Retinal pigment epithelial cell (primary cell): ENCODE measurements at regions not wholly inside any gene's neighbourhood (a gene's known extent, or its start where the extent isn't known, plus 50 kb on each side); places are given as distances from the start of the nearest gene placed in this dataset.
A peak's percentile ranks its signal among the peaks of the same experiment; 100 is the strongest.

Experiments
- DNase-seq: peaks from one replicate; pipeline ENCODE4 v3.0.0-alpha.2; 2010; ENCODE audit warnings: low read depth
- H3K4me3 ChIP-seq: 2 replicates; pipeline ENCODE4 v1.5.1; 2011; ENCODE audit warnings: mild to moderate bottlenecking, low read length, control low read depth, moderate library complexity
- CTCF ChIP-seq: conservative IDR thresholded peaks from 2 replicates; pipeline ENCODE4 v1.5.1; 2011; ENCODE audit warnings: low read depth, low read length, control low read depth, inconsistent platforms

- H3K4me3 ChIP-seq = no peak overlapping the region
- no peak for DNase-seq
- TF ChIP-seq CTCF = no peak
These were observed 782.1 kb upstream of the TBX3 start for GRCh38 chr12:115466076-115466475.

DNA sequence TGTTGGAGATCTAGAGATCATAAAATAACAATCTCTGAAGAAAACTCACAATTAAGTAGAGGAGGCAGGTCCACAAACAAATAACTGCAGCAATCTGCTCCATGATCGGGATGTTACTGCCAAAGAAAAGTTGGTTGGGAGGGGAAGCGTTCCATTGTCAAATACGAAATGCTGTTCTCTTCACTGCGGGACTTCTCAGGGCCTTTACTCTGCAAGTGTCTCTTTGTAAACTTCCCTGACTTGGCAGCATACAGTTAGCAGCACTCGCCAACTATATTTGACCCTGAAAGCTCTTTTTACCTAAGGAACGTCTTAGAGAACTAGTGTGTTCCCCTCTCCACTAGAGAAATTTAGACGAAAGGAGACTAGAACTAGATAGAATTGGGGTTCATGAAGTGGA is 780.7 kb upstream of the TBX3 start:
- H3K4me3 ChIP-seq = no peak overlapping the region
- TF ChIP-seq CTCF = no peak
- DNase-seq = no peak

DNA sequence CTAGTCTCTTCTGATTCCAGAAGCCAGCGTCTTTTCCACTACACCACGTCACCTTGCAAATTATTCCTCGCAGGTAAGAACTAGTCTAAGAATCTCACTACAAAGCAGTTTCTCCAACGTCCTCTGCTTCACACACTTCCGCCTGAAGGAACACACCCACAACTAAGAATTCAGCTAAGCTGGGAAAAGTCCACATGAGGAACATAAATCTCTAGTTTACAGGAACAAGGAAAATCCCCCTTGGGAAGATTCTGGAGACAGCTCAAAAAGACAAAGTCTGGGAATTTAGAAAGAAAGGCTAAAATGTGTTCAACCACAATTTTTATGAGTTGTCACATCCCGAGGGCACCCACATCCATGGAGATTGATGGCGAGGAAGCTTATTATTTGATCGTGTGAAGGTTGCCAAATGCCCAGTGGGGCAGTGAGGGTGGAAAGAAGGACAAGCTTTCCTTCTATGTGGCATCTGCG is 780.2 kb upstream of the TBX3 start:
- H3K4me3 ChIP-seq = no peak overlapping the region
- no peak for DNase-seq
- no peak for TF ChIP-seq CTCF

- H3K4me3 ChIP-seq = no peak overlapping the region
- no peak for DNase-seq
- no peak for TF ChIP-seq CTCF
These were observed 777.4 kb upstream of the TBX3 start for GRCh38 chr12:115461401-115461800.

DNA sequence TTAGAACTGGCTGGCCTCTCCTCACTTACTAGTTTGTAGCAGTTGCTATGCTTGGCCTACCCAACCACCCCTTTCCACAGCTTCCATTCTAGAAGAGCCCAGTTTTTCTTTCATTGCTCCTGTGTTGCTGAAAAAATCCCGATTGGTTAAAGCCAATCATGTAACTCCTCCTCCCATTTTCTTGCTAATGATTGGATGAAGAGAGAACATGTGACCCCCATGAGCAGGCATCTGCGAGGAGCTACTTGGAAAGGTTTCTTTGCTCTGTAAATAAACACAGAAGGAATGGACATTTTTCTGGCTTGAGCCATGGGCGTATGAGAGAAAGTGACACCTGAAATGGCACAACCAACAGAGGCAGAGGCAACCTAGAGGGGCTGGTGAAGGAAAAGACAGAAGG is 773.8 kb upstream of the TBX3 start:
- no peak for DNase-seq
- TF ChIP-seq CTCF = no peak
- H3K4me3 ChIP-seq = no peak overlapping the region

DNA sequence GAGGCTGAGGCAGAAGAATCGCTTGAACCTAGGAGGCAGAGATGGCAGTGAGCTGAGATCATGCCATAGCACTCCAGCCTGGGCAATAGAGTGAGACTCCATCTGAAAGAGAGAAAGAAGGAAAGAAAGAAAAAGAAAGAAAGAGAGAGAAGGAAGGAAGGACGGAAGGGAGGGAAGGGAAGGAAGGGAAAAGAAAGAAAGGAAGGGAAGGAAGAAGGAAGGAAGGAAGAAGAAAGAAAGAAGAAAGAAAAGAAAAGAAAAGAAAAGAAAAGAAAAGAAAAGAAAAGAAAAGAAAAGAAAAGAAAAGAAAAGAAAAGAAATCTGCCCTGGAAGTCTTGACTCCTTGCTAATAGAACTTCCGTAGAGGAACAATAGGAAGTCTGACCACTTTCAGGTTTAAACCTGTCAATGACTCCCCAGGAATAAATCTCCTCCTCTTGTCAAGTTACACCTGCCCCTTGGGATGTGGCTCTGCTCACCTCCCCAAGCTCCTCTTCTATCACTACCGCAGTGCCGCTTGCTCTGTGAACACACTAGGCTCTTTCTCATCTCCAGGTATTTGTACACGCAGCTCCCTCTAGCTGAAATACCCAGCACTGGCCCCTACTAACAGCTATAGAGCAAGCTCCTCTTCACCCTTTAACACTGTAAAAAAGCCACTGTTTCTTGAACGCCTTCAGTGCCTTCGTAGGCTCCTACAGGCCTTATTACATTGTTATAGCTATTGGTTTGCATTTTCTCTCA is 773.1 kb upstream of the TBX3 start:
- TF ChIP-seq CTCF = peak; percentile 9
- no peak overlapping the region for H3K4me3 ChIP-seq
- no peak for DNase-seq

- no peak for TF ChIP-seq CTCF
- H3K4me3 ChIP-seq = no peak overlapping the region
- no peak for DNase-seq
These were observed 771.3 kb upstream of the TBX3 start for GRCh38 chr12:115455268-115455681.
